ENCODE measurements at regions not wholly inside any gene's neighbourhood (a gene's known extent, or its start where the extent isn't known, plus 50 kb on each side); places are given as distances from the start of the nearest gene placed in this dataset.

DNA sequence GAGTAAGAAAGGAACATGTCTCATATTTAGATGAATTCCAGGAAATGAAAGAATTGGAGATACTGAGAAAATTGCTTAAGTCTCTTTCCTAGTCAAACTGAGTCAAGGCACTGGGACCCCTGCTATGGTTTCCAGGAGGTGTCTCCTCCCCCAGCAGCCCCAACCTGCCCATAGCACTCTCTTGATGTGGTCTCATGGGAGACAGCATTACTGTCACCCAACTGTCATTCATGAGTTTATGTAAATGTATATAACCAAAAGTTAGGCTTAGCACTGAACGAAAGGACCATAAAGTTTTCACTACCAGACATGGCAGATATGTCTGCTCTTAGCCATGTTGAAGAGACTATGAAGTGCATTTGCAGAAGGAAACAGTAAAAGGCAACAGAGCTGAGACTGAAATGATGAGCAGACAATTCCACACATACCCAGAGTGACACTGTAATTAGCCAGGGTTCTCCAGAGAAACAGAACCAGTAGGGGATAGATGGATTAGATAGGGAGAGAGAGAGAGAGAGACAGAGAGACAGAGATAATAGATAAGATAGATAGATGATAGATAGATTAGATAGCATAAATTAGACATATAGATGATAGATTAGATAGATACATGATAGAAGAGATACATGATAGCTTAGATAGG lies 328.1 kb downstream of the BRD1 start:
- no peak for DNase-seq

GRCh38 chr22:49497266-49497665 lies 330.4 kb downstream of the BRD1 start:
- no peak for DNase-seq

DNA sequence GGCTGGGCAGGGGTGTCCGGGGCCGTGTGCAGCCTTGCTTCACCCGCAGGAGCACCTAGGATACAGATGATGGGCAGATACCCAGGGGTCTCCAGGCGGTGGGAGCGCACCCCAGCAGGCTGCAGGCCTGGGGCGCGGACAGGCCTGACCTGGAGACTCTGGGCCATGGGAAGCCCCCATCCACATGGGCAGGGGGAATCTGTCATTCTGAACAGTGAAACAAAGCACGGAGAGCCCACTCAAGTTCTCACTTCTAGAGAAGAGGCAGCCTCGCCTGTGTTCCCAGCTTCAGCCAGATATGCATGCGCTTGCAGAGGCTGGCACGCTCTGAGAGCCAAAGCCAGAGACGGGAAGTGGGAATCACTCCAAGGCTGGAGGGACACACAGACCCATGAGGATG lies 333.1 kb downstream of the BRD1 start:
- no peak for DNase-seq

DNA sequence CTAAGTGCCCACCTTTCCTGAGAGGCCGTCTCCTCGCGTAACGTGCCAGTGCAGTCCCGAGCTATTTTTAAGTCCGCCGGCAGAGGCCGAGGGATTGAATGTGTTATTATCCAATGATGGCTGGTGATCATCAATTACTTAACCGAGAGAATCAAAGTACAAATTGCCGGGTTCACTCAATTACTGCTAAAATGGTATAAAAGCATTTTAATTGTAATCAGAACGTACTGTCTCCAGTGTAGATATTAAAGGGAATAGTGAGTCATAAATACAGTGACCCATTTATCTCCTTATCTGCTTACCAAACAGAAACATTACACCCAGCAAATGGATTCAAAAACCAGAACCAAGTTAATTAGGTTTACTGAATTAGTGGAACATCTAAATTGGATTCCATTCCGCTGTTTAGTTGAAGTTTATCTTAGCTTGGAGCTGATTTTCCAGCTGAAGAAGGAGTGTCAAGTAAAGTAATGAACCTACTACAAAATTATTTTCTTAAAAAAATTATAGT lies 334.9 kb downstream of the BRD1 start:
- no peak for DNase-seq

DNA sequence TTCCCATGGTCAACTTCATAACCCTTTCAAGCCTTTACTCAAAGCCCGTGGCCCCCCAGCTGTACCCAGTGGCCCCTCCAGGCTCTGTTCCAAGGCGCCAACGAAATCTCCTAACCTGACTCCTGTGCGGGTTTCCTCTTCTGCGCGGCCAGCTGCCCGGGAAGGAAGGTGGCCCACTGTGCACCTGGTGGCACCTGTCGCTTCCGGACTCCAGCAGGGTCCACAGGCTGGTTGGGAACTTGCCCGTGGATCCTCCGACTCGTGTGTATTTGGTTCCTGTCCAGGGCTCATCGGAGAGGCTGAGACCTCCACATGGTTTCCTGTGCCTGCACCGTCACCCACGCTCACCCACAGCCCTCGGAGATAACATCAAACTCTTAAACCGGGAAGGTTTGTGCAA lies 335.4 kb downstream of the BRD1 start:
- DNase-seq = no peak

DNA sequence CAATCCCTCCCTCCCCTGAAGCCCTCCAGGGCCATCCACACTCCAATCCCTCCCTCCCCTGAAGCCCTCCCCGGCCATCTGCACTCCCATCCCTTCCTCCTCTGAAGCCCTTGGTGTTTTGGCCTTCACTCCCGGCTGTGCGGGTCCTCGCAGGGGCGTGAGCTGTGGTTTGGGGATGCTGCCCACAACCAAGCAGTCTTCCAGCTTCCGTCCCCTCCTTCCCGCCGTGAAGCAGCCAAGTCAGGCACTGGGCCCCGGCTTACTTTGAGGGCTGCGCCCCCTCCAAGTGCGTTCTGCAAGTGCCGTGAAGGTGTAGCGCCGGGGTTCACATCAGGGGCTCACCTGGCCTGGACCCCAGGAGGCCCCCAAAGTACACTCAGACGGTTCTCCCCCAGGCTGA lies 335.9 kb downstream of the BRD1 start:
- DNase-seq = no peak

GRCh38 chr22:49491221-49491635 lies 336.4 kb downstream of the BRD1 start:
- DNase-seq = no peak

GRCh38 chr22:49490692-49491091 lies 337.0 kb downstream of the BRD1 start:
- DNase-seq = no peak

DNA sequence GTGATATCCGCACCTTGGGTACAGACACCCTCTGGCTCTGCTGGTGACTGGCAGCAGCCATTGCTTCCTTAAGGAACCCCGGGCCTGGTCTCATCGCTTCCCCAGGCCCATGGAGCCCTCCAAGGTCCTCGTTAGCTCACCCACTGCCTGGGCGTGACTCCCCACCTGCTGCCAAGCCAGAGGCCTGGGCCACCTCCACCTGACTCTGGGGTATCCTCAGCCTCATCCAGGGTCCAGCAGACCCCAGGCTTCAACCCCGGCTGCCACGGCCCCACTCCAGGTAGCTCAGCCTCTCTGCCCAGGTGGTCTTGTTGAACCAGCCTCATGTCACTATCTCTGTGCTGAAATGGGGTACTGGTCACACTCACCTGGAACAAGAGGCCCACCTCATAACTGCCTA lies 337.9 kb downstream of the BRD1 start:
- no peak for DNase-seq

GRCh38 chr22:49488943-49489342 lies 338.7 kb downstream of the BRD1 start:
- no peak for DNase-seq

DNA sequence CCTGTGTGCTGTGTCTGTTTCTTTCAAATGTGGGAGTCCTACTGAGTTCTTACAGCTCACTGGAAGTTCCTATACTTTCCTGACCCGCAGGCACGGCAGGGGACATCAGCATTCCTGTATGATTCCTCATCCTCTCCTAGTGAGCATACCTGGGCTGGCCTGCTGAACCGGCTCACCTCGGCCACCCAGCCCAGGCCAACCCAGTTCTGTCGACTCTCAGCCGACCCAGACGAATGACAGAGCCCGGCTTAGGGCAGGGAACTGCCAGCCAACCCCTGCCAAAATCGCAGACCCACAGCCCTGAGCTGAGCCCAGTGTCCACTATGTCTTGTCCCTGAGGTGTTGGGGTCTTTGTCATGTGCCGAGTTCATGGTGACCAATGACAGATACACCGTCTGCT lies 339.7 kb downstream of the BRD1 start:
- no peak for DNase-seq

DNA sequence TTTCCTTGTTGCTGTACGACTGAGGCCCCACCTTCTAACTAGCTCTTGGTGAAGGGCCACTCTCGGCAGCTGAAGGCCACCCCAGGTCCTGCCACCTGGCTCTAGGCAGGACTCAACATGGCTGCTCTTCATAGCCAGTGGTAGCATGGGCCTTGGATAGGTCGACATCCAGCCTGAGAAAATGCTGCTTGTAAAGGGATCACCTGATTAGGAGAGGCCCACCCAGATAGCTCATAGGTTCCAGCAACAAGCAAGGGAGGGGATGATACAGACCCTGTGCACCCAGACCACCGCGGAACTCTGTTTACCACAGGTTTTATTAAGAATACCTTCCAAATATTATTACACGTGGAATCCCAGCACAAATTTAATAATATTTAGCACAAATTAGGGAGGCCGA lies 341.4 kb downstream of the BRD1 start:
- no peak for DNase-seq

DNA sequence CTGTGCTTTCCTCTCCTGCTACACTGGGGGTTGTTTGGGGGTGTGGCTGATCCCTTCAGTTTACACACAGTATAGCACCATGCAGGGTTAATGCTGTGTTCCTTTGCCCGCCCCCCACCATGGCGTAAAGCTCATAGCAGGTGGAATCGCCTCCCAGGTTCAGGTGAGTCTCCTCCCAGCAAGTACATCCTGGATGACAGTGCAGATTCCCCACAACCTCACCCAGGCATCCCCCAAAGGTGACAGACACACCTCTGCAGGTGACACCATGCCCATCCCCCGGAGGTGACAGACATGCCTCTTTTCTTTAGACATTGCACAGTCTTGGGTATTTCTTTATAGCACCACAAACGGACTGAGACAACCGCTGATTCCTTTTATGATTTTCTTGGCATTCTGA lies 343.7 kb downstream of the BRD1 start:
- no peak for DNase-seq

GRCh38 chr22:49483281-49483870 lies 344.3 kb downstream of the BRD1 start:
- DNase-seq = no peak

DNA sequence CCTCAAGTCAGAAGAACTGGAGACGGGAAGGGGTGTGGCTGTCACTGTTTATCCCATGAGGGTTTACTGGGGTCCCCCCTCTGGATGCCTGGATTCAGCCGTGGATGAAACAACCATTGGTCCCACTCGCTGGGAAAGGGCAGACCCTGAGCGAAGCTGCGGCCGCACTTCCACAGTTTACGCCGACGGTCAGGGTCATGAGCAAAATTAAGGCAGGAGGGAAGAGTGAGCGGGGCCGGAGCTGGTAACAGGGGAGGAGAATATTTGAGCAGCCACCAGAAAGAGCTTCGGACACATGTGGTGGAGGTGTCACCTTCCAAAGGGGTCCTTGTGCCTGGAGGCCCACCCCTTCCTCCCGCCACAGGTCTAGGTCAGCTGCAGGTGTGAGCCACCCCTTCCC lies 344.9 kb downstream of the BRD1 start:
- DNase-seq = no peak

GRCh38 chr22:49481659-49482399 lies 345.8 kb downstream of the BRD1 start:
- no peak for DNase-seq

DNA sequence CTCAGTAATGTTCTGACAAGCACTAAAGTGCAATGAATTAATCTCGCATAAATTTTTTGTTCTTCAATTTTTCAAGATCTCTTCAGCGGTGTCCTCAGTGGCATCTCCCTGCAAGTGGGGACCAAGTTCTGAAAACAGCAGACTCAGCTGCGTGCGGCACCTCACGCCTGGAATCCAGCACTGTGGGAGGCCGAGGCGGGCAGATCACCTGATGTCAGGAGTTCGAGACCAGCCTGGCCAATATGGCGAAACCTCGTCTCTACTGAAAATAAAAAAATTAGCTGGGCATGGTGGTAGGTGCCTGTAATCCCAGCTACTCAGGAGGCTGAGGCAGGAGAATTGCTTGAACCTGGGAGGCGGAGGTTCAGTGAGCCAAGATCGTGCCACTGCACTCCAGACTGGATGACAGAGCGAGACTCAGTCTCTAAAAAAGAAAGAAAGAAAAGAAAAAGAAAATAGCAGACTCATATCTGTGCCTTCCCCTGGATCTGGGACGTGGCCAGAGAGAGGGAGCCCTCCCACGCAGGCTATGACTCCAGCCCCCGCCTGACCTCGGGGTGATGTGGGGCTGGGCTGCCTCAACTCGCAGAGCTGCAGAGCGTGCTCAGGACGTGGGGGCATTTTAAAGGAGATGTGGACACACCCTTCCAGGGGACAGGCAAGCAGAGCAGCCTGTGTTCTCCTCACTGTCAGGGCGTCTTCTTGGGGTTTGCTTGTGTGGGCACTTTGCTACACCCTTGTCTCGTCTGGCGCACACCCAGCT lies 346.6 kb downstream of the BRD1 start:
- DNase-seq = no peak

DNA sequence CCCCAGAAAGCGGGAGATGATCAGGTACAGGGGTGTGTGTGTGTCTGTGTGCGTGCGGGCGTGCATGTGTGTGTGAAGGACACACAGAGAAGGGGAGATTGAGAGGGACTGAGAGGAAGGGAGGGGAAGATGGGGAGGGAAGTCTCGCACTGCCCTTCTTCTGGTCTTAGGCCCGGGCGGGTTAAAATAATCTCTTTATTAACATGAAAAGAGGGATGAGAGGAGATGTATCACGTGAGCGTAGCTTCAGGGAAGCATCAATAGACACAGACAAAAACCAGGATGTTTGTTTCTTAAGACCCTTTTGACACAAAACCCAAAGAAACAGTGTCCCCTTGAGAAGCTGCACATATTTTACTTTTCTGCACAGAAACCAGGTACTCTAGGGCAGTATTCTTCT lies 347.3 kb downstream of the BRD1 start:
- DNase-seq = no peak

DNA sequence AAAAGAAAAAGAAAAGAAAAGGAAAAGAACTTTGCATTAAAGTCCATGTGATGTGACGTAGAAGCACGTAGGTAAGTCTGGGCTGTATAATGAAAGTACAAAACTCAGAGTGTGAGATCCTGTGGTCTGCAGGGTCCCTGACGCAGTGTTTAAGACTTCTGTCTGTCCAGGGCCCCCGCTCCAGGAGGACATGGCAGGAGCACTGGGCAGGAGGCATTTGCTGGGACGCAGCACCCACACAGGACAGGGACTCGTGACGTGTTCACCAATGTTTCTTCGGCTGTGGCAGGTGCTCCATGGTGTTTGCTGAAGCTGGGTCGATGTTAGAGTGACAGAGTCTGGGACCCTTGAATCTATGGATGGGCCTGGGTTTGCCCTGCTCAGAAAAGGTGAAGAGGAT lies 348.1 kb downstream of the BRD1 start:
- DNase-seq = no peak

- DNase-seq = no peak
These were observed 350.8 kb downstream of the BRD1 start for GRCh38 chr22:49476800-49477400.

GRCh38 chr22:49476176-49476575 lies 351.5 kb downstream of the BRD1 start:
- no peak for DNase-seq

GRCh38 chr22:49475253-49475652 lies 352.4 kb downstream of the BRD1 start:
- no peak for DNase-seq

GRCh38 chr22:49473286-49473685 lies 354.4 kb downstream of the BRD1 start:
- no peak for DNase-seq

Data from activated naive CD4-positive, alpha-beta T cell treated with anti-CD3 and anti-CD28 coated beads, Interleukin-2, amount 50 U/mL, for 16 hours (primary cell).